AG09319 (cell line): ENCODE measurements at regions not wholly inside any gene's neighbourhood (a gene's known extent, or its start where the extent isn't known, plus 50 kb on each side); places are given as distances from the start of the nearest gene placed in this dataset.
A peak's percentile ranks its signal among the peaks of the same experiment; 100 is the strongest.

Experiments used
- DNase-seq: peaks from one replicate; pipeline ENCODE4 v3.0.0-alpha.2; 2010; ENCODE audit warnings: low read depth; ENCODE audit errors: extremely low read depth
- CTCF ChIP-seq: IDR thresholded peaks from 2 replicates; pipeline ENCODE4 v1.5.1; 2011; ENCODE audit warnings: low read depth, mild to moderate bottlenecking, inconsistent platforms, low read length, moderate library complexity

DNA sequence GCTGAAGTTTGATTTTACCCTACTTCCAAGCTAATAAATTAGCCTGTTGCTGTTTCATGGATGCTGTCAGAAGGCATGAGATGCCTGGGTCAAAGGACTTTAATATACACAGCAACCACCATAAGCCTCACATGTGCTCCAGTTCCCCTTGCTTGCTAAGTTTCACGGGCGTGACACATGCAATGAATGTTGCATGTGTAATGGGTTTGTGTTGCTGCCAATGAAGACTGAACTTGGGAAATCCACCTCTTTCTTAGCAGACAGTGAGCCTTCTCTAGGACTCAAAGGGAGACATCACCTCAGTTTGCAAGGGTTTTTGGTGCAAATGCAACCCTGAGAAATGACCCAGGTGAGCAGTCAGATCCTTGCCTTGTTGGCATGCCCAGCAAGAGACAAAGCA is 505.5 kb upstream of the PODXL start:
- no peak for DNase-seq
- TF ChIP-seq CTCF: no peak

DNA sequence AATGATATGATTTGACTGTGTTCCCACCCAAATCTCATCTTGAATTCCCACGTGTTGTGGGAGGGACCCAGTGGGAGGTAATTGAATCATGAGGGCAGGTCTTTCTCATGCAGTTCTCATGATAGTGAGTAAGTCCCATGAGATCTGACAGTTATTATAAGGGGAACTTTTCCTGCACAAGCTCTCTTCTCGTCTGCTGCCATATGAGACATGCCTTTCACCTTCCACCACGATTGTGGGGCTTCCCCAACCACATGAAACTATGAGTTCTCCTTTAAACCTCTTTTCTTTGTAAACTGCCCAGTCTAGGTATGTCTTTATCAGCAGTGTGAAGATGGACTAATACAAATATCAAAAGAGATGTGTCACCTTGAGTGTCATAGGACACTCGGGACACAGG is 502.7 kb upstream of the PODXL start:
- TF ChIP-seq CTCF: no peak
- DNase-seq: no peak

GRCh38 chr7:132055336-132056120 is 499.1 kb upstream of the PODXL start:
- DNase-seq: no peak
- TF ChIP-seq CTCF: no peak

DNA sequence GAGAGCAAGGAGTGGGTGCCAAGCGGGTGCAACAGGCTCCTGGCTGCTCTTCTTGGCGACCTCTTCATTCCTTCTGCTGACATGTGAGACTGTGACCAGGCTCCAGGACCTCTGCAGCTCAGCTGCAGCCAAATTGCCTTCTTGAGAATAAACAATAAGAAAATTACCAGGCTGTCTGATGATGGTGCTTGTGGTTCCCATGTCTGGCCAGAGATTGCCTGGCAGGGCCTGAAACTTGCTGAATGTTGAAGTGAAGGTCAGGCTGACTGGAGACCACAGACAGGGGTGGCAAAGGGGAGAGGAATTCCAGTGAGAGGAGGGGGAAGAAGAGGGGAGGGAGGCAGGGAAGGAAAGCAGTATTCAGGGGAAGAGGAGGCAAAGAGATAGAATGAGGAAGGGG is 497.4 kb upstream of the PODXL start:
- DNase-seq: no peak
- TF ChIP-seq CTCF: no peak

- DNase-seq: no peak
- TF ChIP-seq CTCF: no peak
These were observed 494.9 kb upstream of the PODXL start for GRCh38 chr7:132051311-132051710.

DNA sequence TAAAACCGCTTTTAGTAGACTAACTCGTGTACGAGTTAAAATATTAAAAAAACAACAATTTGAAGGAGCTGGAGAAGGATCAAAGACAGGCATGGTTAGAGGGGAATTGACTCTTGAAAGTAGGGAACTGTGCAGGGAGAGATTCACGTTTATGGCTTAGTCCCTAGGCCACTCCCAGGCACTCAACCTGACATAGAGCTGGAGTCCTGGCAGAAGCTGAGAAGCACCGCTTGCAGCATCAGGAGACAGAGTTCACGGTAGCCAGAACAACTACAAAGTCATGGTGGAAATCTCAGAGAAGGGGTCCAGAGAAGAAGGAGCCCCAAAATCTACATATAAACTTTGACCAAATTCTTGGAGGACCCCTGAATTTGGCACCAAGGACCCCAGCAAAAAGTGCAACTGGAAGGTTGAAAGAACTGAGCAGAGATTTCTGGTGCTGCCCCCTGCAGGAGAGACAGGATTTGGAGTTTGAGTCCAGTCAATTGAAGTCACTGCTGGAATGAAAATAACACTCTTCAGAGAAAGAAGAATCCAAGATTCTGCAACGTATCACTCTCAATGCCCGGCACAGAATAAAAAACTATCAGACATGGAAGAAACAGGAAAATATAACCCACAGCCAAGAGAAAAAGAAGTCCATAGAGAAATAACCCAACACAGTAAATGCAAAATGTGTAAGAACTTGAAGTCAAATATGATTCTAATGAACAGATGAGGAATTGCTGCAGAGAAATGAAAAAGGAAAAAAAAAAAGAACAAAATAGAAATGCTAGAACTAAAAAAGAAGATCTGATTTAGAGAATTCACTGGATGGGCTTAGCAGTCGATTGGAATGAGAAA is 493.3 kb upstream of the PODXL start:
- peak; percentile 65 for TF ChIP-seq CTCF
- no peak for DNase-seq

DNA sequence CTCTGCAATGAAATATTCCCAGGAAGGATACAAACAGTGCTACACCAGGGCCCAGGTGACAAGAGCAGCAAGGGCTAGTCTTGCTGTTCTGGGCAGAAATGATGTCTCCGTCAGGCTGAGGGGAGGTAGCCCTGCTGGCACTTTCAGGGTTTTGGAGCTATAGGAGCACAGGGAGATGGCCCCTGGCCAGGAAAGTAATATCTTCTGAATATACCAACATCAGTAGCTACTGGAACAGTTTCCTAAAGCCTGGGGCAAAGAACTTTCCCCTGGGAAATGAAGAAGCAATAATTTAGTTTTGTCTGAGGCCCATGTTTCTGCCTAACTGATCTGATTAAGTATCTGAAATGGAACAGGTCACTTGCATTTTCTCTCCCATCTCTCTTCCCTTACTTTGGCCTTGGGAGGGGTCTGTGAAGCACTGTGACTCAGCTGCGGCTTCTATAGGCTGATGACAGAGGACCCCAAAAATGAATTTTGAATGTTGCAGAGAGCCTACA is 489.1 kb upstream of the PODXL start:
- no peak for TF ChIP-seq CTCF
- DNase-seq: no peak
